CD14-positive monocyte (primary cell): ENCODE measurements at regions not wholly inside any gene's neighbourhood (a gene's known extent, or its start where the extent isn't known, plus 50 kb on each side); places are given as distances from the start of the nearest gene placed in this dataset.
A peak's percentile ranks its signal among the peaks of the same experiment; 100 is the strongest.

Experiments
- DNase-seq, 3 donors: peaks; one replicate each; pipeline ENCODE4 v3.0.0-alpha.2; 2011 to 2022
- H2AFZ ChIP-seq: 2 replicates; pipeline ENCODE4 v1.6.0; 2012; ENCODE audit warnings: mild to moderate bottlenecking, low read depth, low read length, inconsistent platforms; ENCODE audit not compliant: insufficient read depth, poor library complexity, severe bottlenecking
- H3K27ac ChIP-seq, 2 donors: 1 replicate in 1 of 2; 2 replicates in 1 of 2; pipeline ENCODE4 v1.5.1; 2012 to 2013; ENCODE audit warnings: low read length in 2 of 2, control low read depth in 1 of 2, inconsistent platforms in 1 of 2, low read depth in 1 of 2, mild to moderate bottlenecking in 1 of 2
- H3K27me3 ChIP-seq, 2 donors: one replicate each; pipeline versions ENCODE4 v1.6.0 to v1.6.1; 2011 to 2013; ENCODE audit warnings: low read length in 2 of 2; ENCODE audit not compliant: control insufficient read depth in 2 of 2, insufficient read depth in 2 of 2
- H3K36me3 ChIP-seq, 2 donors: replicated peaks in 1 of 2; 1 replicate in 1 of 2; 2 replicates in 1 of 2; pipeline versions ENCODE4 v1.5.1 to v1.6.1; 2012 to 2013; ENCODE audit warnings: low read length in 2 of 2, control low read depth in 1 of 2, inconsistent platforms in 1 of 2, mild to moderate bottlenecking in 1 of 2; ENCODE audit not compliant: insufficient read depth in 2 of 2, control insufficient read depth in 1 of 2
- H3K4me1 ChIP-seq, 2 donors: 1 replicate in 1 of 2; 2 replicates in 1 of 2; pipeline versions ENCODE4 v1.5.1 to v1.6.1; 2012 to 2013; ENCODE audit warnings: low read length in 2 of 2, control low read depth in 1 of 2, inconsistent platforms in 1 of 2, mild to moderate bottlenecking in 1 of 2, moderate library complexity in 1 of 2; ENCODE audit not compliant: insufficient read depth in 2 of 2, control insufficient read depth in 1 of 2
- H3K4me2 ChIP-seq: replicated peaks from 2 replicates; pipeline ENCODE3; 2012; ENCODE audit warnings: low read length, moderate library complexity, mild to moderate bottlenecking; ENCODE audit not compliant: poor library complexity, severe bottlenecking; ENCODE audit errors: extremely low read depth
- H3K4me3 ChIP-seq, 3 experiments: fragments of 200-600 bp in 1 of 3; sonication (generic) in 1 of 3; replicated peaks in 1 of 3; 1 replicate in 2 of 3; 2 replicates in 1 of 3; pipeline ENCODE4 v1.5.1; 2011 to 2013; ENCODE audit warnings: low read length in 3 of 3, mild to moderate bottlenecking in 3 of 3, control low read depth in 2 of 3, low read depth in 2 of 3, inconsistent platforms in 1 of 3, moderate library complexity in 1 of 3
- H3K79me2 ChIP-seq: 2 replicates; pipeline ENCODE4 v1.6.0; 2012; ENCODE audit warnings: mild to moderate bottlenecking, control low read depth, inconsistent platforms, low read length, moderate library complexity; ENCODE audit not compliant: insufficient read depth
- H3K9ac ChIP-seq: 2 replicates; pipeline ENCODE4 v1.6.0; 2017; ENCODE audit warnings: low read length, mild to moderate bottlenecking; ENCODE audit not compliant: insufficient read depth, poor library complexity, severe bottlenecking
- H3K9me3 ChIP-seq, 2 donors: replicated peaks in 1 of 2; 1 replicate in 1 of 2; 2 replicates in 1 of 2; pipeline versions ENCODE4 v1.5.1 to v1.6.1; 2012 to 2013; ENCODE audit warnings: low read length in 2 of 2, control low read depth in 1 of 2; ENCODE audit not compliant: control insufficient read depth in 1 of 2, insufficient read depth in 1 of 2
- H4K20me1 ChIP-seq: 2 replicates; pipeline ENCODE4 v1.6.0; 2012; ENCODE audit warnings: mild to moderate bottlenecking, low read length, control low read depth, moderate library complexity; ENCODE audit not compliant: insufficient read depth
- H3K27ac Mint-ChIP-seq, 7 donors: one replicate each; pipeline ENCODE4 v1.8.0; 2020; ENCODE audit warnings: mild to moderate bottlenecking in 7 of 7, mixed read lengths in 7 of 7, moderate library complexity in 6 of 7, inconsistent platforms in 2 of 7
- H3K27me3 Mint-ChIP-seq, 3 donors: one replicate each; pipeline ENCODE4 v1.8.0; 2021 to 2022; ENCODE audit warnings: low read depth in 3 of 3, mild to moderate bottlenecking in 3 of 3, mixed read lengths in 3 of 3, moderate library complexity in 3 of 3, inconsistent platforms in 1 of 3
- H3K36me3 Mint-ChIP-seq, 2 donors: one replicate each; pipeline ENCODE4 v1.8.0; 2020; ENCODE audit warnings: mixed read lengths in 2 of 2, inconsistent platforms in 1 of 2, mild to moderate bottlenecking in 1 of 2
- H3K4me1 Mint-ChIP-seq: one replicate; pipeline ENCODE4 v1.8.0; 2020; ENCODE audit warnings: mild to moderate bottlenecking, mixed read lengths
- H3K4me3 Mint-ChIP-seq, 2 donors: one replicate each; pipeline ENCODE4 v1.8.0; 2020; ENCODE audit warnings: mild to moderate bottlenecking in 2 of 2, mixed read lengths in 2 of 2, moderate library complexity in 1 of 2
- H3K9me3 Mint-ChIP-seq, 7 donors: one replicate each; pipeline ENCODE4 v1.8.0; 2020 to 2022; ENCODE audit warnings: mixed read lengths in 7 of 7, mild to moderate bottlenecking in 6 of 7, moderate library complexity in 6 of 7, inconsistent platforms in 2 of 7
- CTCF ChIP-seq: fragments of 200-600 bp; IDR thresholded peaks from one replicate; pipeline ENCODE4 v1.8.0; 2022; ENCODE audit warnings: antibody characterized with exemption, mild to moderate bottlenecking
- whole genome bisulfite sequencing: methylation state at CpG from one replicate; pipeline ENCODE4 v1.1.5; 2013; ENCODE audit warnings: missing lambda C conversion rate; ENCODE audit not compliant: insufficient coverage; 5-methylcytosine and 5-hydroxymethylcytosine counted together
- intact Hi-C, 2 donors: fragments of 100-400 bp; cut with micrococcal nuclease; formaldehyde crosslinking; loops; one replicate each; pipeline versions ENCODE4 v1.15.0 to v1.15.1; 2023

GRCh38 chr14:98321841-98322240, 950.2 kb downstream of the BCL11B start:
- H3K9ac ChIP-seq, result no peak overlapping the region
- no peak overlapping the region for H3K4me2 ChIP-seq
- DNase-seq, result no peak
- no peaks in the 10 kb centered on the region for H3K27me3 ChIP-seq
- no peaks in the 10 kb centered on the region for H3K36me3 Mint-ChIP-seq
- H3K27me3 Mint-ChIP-seq, result peaks cover 0 to 3% (median 0%) of the 10 kb centered on the region in 3 donors
- H3K36me3 ChIP-seq, result no peaks in the 10 kb centered on the region
- intact Hi-C loops, result no loop called here
- H3K27ac Mint-ChIP-seq, result no peak overlapping the region
- no peaks in the 10 kb centered on the region for H3K79me2 ChIP-seq
- WGBS, result no CpG with 5 or more reads among the region's 3 CpGs
- no peaks in the 10 kb centered on the region for H3K4me1 ChIP-seq
- H3K27ac ChIP-seq, result no peak overlapping the region
- H3K4me1 Mint-ChIP-seq, result no peaks in the 10 kb centered on the region
- no peak overlapping the region for H3K4me3 Mint-ChIP-seq
- H3K4me3 ChIP-seq, result no peak overlapping the region
- H2AFZ ChIP-seq, result no peak overlapping the region
- H4K20me1 ChIP-seq, result no peaks in the 10 kb centered on the region
- peaks cover 10 to 17% of the 10 kb centered on the region in 2 donors for H3K9me3 ChIP-seq
- peaks cover 7 to 17% (median 11%) of the 10 kb centered on the region in 7 donors for H3K9me3 Mint-ChIP-seq
- TF ChIP-seq CTCF, result no peak

- Mint-ChIP-seq H3K27ac (peak overlapping the region in 1 of 7 donors; percentile 12), H3K4me3 (no peak overlapping the region)
Measured at GRCh38 chr14:98323836-98324235, 948.2 kb downstream of the BCL11B start.

More at GRCh38 chr14:98323836-98324235, 948.2 kb downstream of the BCL11B start:
- Histone ChIP-seq H4K20me1 (no peaks in the 10 kb centered on the region), H3K4me2 (no peak overlapping the region), H3K27ac (no peak overlapping the region), H3K4me1 (no peaks in the 10 kb centered on the region), H3K27me3 (no peaks in the 10 kb centered on the region), H3K79me2 (no peaks in the 10 kb centered on the region), H3K9me3 (peaks cover 13% of the 10 kb centered on the region in 2 donors), H3K36me3 (no peaks in the 10 kb centered on the region), H3K4me3 (no peak overlapping the region), H3K9ac (no peak overlapping the region), H2AFZ (no peak overlapping the region)
- Mint-ChIP-seq H3K4me1 (no peaks in the 10 kb centered on the region), H3K27me3 (peaks cover 0 to 1% (median 0%) of the 10 kb centered on the region in 3 donors), H3K9me3 (peaks cover 6 to 17% (median 10%) of the 10 kb centered on the region in 7 donors), H3K36me3 (no peaks in the 10 kb centered on the region)
- intact Hi-C loops, result no loop called here
- 90% methylated on average over 2 of the region's 2 CpGs for WGBS
- no peak for DNase-seq
- TF ChIP-seq CTCF, result no peak
